Upper lobe of left lung (tissue), 6 donors: ENCODE measurements at regions not wholly inside any gene's neighbourhood (a gene's known extent, or its start where the extent isn't known, plus 50 kb on each side); places are given as distances from the start of the nearest gene placed in this dataset.

Source experiments
- ATAC-seq, 2 donors: fragments of 200-7000 bp; cut with Tn5 transposase; one replicate each; pipeline ENCODE4 v1.9.1; 2022; ENCODE audit warnings: mild to moderate bottlenecking in 2 of 2, moderate library complexity in 2 of 2; ENCODE audit not compliant: low FRiP score in 2 of 2
- DNase-seq, 2 donors: peaks; one replicate each; pipeline ENCODE4 v3.0.0-alpha.2; 2019 to 2020
- H3K27ac ChIP-seq, 4 donors: fragments of 200-600 bp; sonication (generic); one replicate each; pipeline ENCODE4 v1.5.1; 2016 to 2019
- H3K27me3 ChIP-seq, 4 donors: fragments of 200-600 bp; sonication (generic); one replicate each; pipeline ENCODE4 v1.5.1; 2017 to 2019
- H3K36me3 ChIP-seq, 4 donors: fragments of 200-600 bp; sonication (generic); one replicate each; pipeline ENCODE4 v1.5.1; 2016 to 2019
- H3K4me1 ChIP-seq, 4 donors: fragments of 200-600 bp; sonication (generic); one replicate each; pipeline ENCODE4 v1.5.1; 2018 to 2019
- H3K4me3 ChIP-seq, 4 donors: fragments of 200-600 bp; sonication (generic); one replicate each; pipeline ENCODE4 v1.5.1; 2017 to 2019; ENCODE audit warnings: mild to moderate bottlenecking in 2 of 4, moderate library complexity in 1 of 4
- H3K9me3 ChIP-seq, 4 donors: fragments of 200-600 bp; sonication (generic); one replicate each; pipeline ENCODE4 v1.5.1; 2018 to 2019
- CTCF ChIP-seq, 6 experiments: fragments of 450-650 bp in 4 of 6; fragments of 200-600 bp in 2 of 6; sonication (generic) in 2 of 6; IDR thresholded peaks; one replicate each; pipeline ENCODE4 v1.5.1; 2016 to 2019; ENCODE audit warnings: antibody characterized with exemption in 6 of 6
- EP300 ChIP-seq, 4 donors: sonication (generic); formaldehyde crosslinking; IDR thresholded peaks; one replicate each; pipeline ENCODE4 v1.5.1; 2017; ENCODE audit warnings: antibody characterized with exemption in 4 of 4, control low read depth in 2 of 4
- POLR2A ChIP-seq, 4 donors: fragments of 450-650 bp; IDR thresholded peaks; one replicate each; pipeline ENCODE4 v1.5.1; 2016 to 2017; ENCODE audit warnings: antibody characterized with exemption in 4 of 4, mild to moderate bottlenecking in 2 of 4
- POLR2AphosphoS5 ChIP-seq, 2 donors: sonication (generic); formaldehyde crosslinking; IDR thresholded peaks; one replicate each; pipeline ENCODE4 v1.5.1; 2017; ENCODE audit warnings: antibody characterized with exemption in 2 of 2
- WGBS, 2 donors: methylation state at CpG; one replicate each; pipeline ENCODE4 v1.1.5; 2017 to 2018; 5-methylcytosine and 5-hydroxymethylcytosine counted together
- donor health status: DM: no; HTN: no; CAD: no; lungs with moderate emphysema.
- donor health status: DM: no; HTN: yes; CAD: no; lungs with severe emphysema.

GRCh38 chr1:38128926-38129453, 82.4 kb upstream of the POU3F1 start:
- Histone ChIP-seq H3K4me1 (no peaks in the 10 kb centered on the region), H3K4me3 (no peak overlapping the region), H3K27me3 (no peaks in the 10 kb centered on the region), H3K36me3 (no peaks in the 10 kb centered on the region), H3K9me3 (no peaks in the 10 kb centered on the region), H3K27ac (no peak overlapping the region)
- TF ChIP-seq CTCF (IDR thresholded peaks at IDR 0.05), result no peak
- no peak for TF ChIP-seq EP300 (IDR thresholded peaks at IDR 0.05)
- TF ChIP-seq POLR2A (IDR thresholded peaks at IDR 0.05), result no peak
- no peak for TF ChIP-seq POLR2AphosphoS5 (IDR thresholded peaks at IDR 0.05)
- 86 to 100% methylated on average over 4 to 9 of the region's 9 CpGs for WGBS, 2 donors
- ATAC-seq (no peak), DNase-seq (peak in 1 of 2 donors; percentile 52)

- 75 to 86% methylated on average over 1 to 2 of the region's 2 CpGs for WGBS, 2 donors
Measured at GRCh38 chr1:38128511-38128910, 81.9 kb upstream of the POU3F1 start.

GRCh38 chr1:38127428-38127827, 80.8 kb upstream of the POU3F1 start:
- WGBS, 2 donors, result 51 to 66% methylated on average over 2 of the region's 2 CpGs
- DNase-seq, result no peak

More at GRCh38 chr1:38128511-38128910, 81.9 kb upstream of the POU3F1 start:
- H3K4me1 ChIP-seq, result no peaks in the 10 kb centered on the region
- H3K9me3 ChIP-seq, result no peaks in the 10 kb centered on the region
- TF ChIP-seq EP300 (IDR thresholded peaks at IDR 0.05) (no peak), POLR2A (IDR thresholded peaks at IDR 0.05) (no peak), POLR2AphosphoS5 (IDR thresholded peaks at IDR 0.05) (no peak), CTCF (IDR thresholded peaks at IDR 0.05) (no peak)
- no peaks in the 10 kb centered on the region for H3K36me3 ChIP-seq
- no peaks in the 10 kb centered on the region for H3K27me3 ChIP-seq
- ATAC-seq, result no peak
- no peak overlapping the region for H3K27ac ChIP-seq
- no peak overlapping the region for H3K4me3 ChIP-seq
- DNase-seq, result peak in 1 of 2 donors; percentile 8

GRCh38 chr1:38126970-38127369, 80.4 kb upstream of the POU3F1 start:
- Histone ChIP-seq H3K9me3 (no peaks in the 10 kb centered on the region), H3K4me1 (no peaks in the 10 kb centered on the region)
- DNase-seq, result no peak

More at GRCh38 chr1:38127428-38127827, 80.8 kb upstream of the POU3F1 start:
- TF ChIP-seq POLR2A (IDR thresholded peaks at IDR 0.05) (no peak), POLR2AphosphoS5 (IDR thresholded peaks at IDR 0.05) (no peak), CTCF (IDR thresholded peaks at IDR 0.05) (no peak), EP300 (IDR thresholded peaks at IDR 0.05) (no peak)
- ATAC-seq, result no peak
- no peaks in the 10 kb centered on the region for H3K9me3 ChIP-seq
- no peak overlapping the region for H3K4me3 ChIP-seq
- no peaks in the 10 kb centered on the region for H3K36me3 ChIP-seq
- no peaks in the 10 kb centered on the region for H3K4me1 ChIP-seq
- H3K27me3 ChIP-seq, result no peaks in the 10 kb centered on the region
- H3K27ac ChIP-seq, result no peak overlapping the region

More at GRCh38 chr1:38126970-38127369, 80.4 kb upstream of the POU3F1 start:
- 86 to 91% methylated on average over 8 of the region's 8 CpGs for WGBS, 2 donors
- Histone ChIP-seq H3K36me3 (no peaks in the 10 kb centered on the region), H3K27ac (no peak overlapping the region), H3K27me3 (no peaks in the 10 kb centered on the region), H3K4me3 (no peak overlapping the region)
- no peak for TF ChIP-seq POLR2A (IDR thresholded peaks at IDR 0.05)
- TF ChIP-seq EP300 (IDR thresholded peaks at IDR 0.05), result no peak
- no peak for TF ChIP-seq CTCF (IDR thresholded peaks at IDR 0.05)
- TF ChIP-seq POLR2AphosphoS5 (IDR thresholded peaks at IDR 0.05), result no peak
- ATAC-seq, result no peak
